GM11168 (cell line): ENCODE measurements at regions not wholly inside any gene's neighbourhood (a gene's known extent, or its start where the extent isn't known, plus 50 kb on each side); places are given as distances from the start of the nearest gene placed in this dataset.
"Not testable (repeated sequence)": the region's sequence is repeated elsewhere in the genome, so short reads cannot be mapped to it uniquely, and the experiment has no call there.

Experiments
- in situ Hi-C: fragments of 300-500 bp; cut with MboI; formaldehyde crosslinking; loops from one replicate; pipeline ENCODE4 v1.12.0; 2022; ENCODE audit warnings: low sequenced_read_pairs; ENCODE audit not compliant: unreplicated experiment

DNA sequence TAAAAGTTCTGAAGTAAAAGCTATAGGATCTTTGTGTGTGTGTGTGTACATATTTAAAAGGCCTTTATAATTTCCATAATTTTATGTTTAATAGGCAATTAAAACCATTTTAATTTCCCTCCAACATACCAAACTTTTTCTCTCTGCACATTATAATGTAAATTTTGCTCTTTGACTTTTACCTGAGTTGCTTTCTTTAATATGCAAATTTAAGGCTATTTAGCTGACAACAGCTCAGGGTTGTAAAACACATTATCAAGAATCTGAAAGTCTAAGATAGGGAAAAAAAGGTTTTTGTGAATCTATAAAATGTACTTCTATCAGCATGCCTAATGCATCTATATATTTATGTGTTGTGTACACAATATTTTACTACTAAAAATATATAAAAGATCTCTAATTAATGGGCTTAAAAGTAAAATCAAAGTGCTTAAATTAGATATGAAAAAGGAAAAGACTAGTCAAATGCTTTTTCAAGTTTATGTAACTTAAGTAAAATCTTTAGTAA is 239.6 kb upstream of the RAI14 start:
- in situ Hi-C loops, result no loop called here

DNA sequence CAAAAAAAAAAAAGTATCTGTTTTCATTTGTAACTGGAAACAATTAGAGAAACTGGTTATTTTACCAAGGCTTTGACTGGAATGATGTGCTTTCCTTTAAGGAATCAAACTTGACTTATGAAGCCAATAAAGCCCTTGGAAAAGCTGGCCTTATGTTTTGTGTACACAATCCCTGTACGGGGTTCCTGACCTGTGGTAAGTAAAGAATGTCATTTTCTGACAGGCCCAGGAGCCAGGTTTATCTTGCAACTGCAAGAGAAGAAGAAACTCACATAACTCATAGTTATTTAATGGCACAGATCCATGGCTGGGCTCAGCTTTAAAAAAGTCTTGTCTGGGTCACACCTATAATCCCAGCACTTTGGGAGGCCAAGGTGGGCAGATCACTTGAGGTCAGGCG is 235.9 kb upstream of the RAI14 start:
- in situ Hi-C loops, result not testable (repeated sequence)

DNA sequence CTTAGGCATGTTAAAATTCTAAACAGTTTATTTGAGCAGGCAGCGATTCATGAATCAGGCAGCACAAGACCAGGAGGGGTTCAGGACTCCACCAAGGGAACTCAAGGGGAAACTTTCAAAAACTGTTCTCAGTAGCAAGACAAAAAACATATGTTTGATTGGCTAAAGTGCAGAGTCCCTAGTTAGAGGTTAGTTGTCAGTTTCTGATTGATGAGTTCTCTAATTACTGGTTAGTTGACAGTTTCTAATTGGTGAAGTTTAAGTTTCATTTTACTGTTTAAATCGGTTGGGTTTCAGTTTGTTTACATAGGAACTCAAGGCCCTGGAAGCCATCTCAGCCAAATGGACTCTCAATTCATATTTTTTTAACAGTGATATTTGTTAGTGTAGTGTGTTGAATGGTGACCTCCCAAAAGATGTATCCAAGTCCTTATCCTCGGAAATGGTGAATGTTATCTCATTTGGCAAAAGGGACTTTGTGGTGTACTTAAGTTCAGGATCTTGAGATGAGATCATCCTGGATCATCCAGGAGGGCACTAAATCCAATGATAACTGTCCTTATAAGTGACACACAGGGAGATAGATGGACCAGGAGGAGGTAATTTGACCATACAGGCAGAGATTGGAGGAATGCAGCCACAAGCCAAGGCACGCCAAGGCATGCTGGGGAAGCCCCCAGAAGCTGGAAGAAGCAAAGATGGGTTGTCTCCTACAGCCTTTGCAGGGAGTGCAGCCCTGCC is 219.2 kb upstream of the RAI14 start:
- in situ Hi-C loops, result no loop called here

DNA sequence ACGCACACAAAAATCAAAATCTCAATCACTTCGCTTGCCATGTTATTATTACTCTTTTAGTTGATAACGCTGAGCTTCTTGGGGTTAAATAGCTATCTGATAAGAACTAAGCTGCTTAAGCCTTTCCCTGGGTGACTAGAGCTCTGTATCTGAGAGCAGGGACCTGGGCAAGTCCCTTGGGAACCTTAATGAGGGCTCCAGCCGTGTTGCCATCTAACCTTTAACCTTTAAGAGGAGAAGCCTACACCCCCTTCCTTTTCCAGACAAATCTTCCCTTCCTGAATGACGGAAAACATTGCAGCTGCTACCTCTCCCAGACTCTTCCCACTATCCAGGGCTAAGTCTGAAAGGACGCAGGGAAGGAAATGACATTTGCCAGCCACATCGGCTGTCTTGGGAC is 216.5 kb upstream of the RAI14 start:
- in situ Hi-C loops, result no loop called here

DNA sequence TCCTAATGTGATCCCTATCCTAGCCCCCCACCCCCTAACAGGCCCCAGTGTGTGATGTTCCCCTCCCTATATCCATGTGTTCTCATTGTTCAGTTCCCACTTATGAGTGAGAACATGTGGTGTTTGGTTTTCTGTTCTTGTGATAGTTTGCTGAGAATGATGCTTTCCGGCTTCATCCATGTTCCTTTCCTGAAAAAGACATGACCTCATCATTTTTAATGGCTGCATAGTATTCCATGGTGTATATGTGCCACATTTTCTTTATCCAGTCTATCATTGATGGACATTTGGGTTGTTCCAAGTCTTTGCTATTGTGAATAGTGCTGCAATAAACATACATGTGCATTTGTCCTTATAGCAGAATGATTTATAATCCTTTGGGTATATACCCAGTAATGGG is 214.4 kb upstream of the RAI14 start:
- in situ Hi-C loops, result not testable (repeated sequence)

DNA sequence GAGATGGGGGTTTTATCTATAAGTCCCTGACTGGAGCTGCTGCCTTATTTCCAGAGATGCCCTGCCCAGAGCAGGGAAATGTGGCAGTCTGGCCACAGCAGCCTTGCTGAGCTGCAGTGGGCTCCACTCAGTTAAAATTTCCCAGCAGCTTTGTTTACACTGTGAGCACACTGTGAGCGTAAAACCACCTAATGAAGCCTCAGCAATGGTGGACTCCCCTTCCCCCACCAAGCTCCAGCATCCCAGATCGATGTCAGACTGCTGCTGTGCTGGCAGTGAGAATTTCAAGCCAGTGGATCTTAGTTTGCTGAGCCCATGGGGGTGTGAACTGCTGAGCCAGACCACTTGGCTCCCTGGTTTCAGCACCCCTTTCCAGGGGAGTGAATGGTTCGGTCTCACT is 208.7 kb upstream of the RAI14 start:
- in situ Hi-C loops, result no loop called here

DNA sequence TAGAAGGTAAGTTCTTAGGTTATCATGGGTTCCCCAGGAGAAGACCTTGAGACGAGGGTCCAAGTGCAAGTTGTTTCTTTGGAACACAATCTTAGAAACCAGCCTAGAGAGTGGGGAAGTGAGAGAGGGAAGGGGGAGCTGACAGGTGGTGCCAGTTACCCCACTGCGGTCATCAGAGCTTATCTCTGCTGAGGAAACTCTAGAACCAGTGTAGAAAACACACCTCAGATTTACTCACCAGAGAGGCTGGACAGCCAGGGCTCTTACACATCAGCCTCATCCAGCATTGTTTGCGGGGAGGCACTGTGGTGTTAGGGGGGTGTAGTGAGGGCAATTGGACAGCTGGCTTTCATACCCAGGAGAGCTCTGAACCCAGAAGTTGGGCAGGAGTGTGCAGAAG is 206.5 kb upstream of the RAI14 start:
- in situ Hi-C loops, result no loop called here

DNA sequence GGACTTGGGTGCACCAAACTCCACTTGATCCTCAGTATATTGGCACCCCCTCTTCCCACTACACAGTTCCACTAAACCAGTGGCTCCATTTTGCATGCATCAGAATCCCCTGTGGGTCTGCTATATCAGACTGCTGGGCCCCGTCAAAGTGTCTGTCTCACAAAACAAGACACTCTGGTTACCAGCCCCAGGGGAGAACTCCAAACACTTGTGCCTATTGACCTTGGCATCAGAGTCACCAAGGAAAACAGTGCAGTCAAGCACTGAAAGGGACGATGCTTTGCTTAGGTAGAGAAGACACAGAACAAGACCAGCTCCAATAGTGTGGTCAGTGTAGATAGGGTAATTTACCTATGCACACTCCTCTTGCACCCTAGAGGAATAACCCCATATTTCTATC is 205.8 kb upstream of the RAI14 start:
- in situ Hi-C loops, result no loop called here

DNA sequence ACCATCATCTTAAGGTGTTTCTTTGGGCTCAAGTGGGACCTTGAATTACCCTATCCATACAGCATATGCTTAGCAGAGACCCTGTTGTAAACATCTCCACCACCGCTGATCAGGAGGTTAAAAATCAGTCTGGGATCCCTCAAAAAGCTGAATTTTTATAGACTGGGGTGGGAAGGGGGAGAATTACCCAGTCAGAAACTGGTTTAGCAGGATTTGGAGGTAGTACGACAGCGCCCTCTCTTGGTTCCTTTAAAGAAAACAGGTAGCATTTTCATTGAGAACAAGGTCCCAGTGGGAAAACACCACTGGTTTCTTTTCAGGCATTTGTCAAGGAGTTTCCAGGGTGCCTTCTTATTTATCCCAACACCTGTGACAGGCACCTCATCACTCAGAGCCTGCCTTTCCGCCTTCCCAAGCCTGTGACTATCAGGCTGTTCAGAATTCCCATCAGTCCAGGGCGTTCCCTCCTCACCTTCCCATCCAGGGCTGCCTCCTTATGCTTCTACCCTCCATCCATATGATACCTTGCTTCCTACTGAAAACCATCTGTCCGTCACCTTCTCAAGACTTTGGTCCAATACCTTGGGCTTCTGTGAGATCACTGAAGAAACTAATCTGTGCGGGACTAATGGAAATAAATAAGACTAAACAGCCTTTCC is 203.8 kb upstream of the RAI14 start:
- in situ Hi-C loops, result no loop called here

DNA sequence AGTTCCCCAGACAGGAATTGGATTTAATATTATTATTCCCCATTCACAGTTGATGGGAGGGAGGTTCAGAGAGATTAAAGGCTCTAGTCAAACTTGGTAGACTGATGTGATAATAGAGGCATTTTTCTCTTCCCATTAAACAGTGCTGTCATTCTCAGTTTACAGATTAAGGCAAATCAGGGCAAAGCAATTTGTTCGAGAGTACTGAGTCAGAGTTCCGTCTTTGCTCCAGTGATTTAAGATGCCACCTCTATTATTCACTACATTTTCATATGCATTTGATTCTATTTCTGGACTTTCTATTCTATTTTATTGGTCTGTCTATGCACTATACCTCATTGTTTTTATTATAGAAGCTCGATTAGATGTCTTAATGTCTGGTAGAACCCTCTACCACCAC is 201.0 kb upstream of the RAI14 start:
- in situ Hi-C loops, result no loop called here

DNA sequence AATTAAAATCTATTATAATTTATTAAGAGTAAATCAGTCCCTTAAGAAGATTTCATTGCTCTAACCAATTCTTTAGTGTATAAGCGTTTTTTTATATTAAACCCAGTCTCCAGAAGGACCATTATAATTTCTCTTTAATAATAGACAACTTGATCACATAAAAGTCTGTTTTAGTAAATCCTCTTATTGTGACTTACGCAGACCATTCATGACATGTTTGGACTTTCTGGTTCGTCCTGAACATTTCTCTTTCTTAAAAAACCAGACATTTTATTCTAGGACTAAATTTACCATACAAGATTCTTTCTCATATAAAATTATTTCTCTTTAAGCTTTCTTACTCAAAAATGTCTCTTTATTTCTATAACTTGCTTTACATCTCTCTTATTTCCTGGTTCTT is 196.2 kb upstream of the RAI14 start:
- in situ Hi-C loops, result loop anchor here (10.0 kb wide), 2 partner anchors 265 to 465 kb away; no protein-coding TSS in a partner anchor

DNA sequence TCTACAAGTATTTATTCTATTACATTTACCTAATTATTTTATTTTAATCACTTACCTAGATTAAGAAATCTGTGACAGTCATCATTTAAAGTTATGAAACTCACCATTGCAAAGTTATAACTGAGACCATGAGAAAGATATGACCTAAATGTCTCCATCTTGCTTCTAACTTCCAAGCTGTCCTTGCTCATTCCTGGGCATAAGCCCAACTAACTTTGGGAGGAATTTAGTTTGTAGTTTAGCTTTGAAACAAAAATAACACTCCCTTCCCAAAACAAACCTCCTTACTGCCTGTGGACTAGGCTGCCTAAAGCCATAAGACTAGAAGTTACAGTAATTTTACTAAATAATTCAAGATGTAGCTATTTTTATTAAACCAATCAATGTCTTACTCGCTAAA is 195.6 kb upstream of the RAI14 start:
- in situ Hi-C loops, result loop anchor here (10.0 kb wide), 2 partner anchors 266 to 466 kb away; no protein-coding TSS in a partner anchor

DNA sequence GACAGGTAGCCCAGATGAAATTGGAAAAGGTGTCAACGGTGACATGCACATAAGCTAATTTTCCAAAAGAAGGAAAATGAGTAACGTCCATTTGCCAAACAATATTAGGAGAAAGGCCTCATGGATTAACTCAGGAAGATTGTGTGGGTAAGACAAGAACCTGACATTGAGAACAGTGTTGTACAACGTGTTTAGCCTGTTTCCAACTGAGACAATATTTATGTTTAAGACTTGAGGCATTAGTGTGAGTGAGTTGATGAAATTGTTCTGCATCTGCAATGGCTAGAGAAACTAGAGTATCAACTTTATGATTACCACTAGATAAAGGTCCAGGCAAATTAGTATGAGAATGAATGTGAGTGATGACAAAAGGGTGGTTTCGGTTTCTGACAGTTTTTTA is 191.3 kb upstream of the RAI14 start:
- in situ Hi-C loops, result loop anchor here (10.0 kb wide), 2 partner anchors 270 to 470 kb away; no protein-coding TSS in a partner anchor

DNA sequence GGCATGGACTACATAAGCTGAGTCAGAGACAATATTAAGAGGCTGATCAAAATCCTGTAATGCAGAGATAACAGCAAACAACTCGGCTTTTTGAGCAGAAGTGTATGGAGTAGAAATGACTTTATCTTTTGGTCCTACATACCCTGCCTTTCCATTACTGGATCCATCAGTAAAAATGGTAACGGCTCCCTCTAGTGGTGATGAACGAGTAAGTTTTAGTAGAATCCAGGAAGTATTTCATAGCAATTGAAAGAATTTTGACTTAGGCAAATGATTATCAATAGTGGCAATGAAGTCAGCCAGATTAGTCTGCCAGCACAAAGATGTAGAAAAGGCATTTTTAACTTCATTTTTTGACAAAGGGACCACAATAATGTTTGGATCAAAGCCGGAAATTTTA is 190.8 kb upstream of the RAI14 start:
- in situ Hi-C loops, result loop anchor here (10.0 kb wide), 2 partner anchors 270 to 470 kb away; no protein-coding TSS in a partner anchor

DNA sequence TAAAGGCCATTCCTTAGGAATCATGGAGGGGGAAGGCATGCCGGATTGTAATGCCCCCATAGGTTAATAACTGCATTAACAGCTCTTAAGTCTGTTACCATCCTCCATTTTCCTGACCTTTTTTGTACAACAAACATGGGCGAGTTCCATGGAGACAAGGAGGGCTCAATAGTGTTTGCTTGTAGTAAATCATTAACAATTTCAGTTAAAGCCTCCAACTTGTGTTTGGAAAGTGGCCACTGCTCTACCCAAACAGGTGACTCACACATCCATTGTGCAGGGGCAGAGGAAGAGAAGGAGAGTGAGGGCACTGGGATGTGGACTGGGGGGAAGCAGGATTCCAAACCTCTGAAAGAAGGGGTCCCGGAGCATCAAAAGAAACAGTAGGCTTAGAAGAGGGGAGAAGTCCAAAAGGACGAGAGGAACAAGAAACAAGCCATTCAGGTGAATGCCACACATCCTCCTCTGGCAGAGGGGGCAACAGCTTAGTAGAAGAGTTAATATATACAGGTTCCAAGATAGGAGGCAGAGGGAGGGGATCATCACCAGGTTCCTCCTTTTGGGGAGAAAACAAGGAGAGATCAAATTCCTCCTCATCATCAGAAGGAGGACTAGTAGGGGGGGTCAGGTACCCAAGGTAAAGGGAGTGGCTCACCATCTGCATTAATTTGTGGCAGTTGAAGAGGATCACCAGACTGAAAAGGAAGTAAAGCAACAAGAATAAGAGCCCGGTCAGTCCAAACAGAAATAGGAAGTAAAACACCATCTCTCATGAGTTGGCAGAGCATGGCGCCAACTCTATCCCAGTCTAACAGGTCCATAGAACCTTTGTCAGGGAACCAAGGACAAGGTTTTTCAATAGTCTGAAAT is 189.4 kb upstream of the RAI14 start:
- in situ Hi-C loops, result loop anchor here (10.0 kb wide), 2 partner anchors 272 to 472 kb away; no protein-coding TSS in a partner anchor

DNA sequence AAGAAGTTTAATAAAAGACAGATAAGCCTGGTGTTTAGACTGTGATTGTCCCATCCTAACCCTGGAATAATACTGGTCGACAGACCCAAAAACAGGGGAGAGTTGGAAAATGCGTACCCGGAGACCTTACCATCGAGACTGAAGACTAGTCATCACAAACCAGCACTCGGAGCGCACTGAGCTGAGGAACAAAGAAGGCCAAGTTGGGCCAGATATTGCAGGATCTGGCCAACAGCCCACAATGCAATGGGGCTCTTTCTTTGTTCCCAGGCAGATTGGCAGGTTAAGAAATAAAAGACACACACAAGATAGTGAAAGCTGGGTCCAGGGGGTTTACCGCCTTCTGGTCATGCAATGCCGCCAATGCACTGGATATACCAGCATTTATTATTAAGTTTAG is 188.7 kb upstream of the RAI14 start:
- in situ Hi-C loops, result loop anchor here (10.0 kb wide), 2 partner anchors 273 to 473 kb away; no protein-coding TSS in a partner anchor

DNA sequence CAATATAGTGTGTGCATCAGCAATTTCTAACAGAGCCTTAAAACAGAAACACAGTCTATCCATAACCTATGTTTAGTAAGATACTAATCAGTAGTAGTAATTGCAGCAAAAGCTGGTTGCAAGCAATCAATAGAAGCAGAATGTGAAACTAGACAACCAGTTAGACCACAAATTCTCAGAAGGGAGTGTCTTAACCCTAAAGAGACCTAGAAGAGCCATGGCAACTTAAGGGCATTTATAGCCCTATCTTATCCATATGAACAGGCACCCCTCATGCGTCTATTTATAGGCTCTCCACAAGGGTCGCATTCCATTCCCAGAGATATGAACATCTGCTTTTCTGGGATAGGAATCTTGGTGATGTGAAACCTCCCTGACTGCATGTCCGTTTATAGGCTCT is 188.1 kb upstream of the RAI14 start:
- in situ Hi-C loops, result loop anchor here (10.0 kb wide), 2 partner anchors 273 to 473 kb away; no protein-coding TSS in a partner anchor

DNA sequence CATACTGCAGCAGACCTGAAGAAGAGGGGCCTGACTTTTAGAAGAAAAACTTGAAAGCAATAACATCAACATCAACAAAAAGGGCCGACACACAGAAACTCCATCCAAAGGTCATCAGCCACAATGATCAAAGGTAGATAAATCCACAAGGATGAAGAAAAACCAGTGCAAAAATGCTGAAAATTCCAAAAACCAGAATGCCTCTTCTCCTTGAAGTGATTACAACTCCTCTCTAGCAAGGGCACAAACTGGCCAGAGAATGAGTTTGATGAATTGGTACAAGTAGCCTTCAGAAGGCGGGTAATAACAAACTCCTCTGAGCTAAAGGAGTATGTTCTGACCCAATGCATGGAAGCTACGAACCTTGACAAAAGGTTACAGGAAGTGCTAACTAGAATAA is 186.2 kb upstream of the RAI14 start:
- in situ Hi-C loops, result loop anchor here (10.0 kb wide), 2 partner anchors 275 to 475 kb away; no protein-coding TSS in a partner anchor

DNA sequence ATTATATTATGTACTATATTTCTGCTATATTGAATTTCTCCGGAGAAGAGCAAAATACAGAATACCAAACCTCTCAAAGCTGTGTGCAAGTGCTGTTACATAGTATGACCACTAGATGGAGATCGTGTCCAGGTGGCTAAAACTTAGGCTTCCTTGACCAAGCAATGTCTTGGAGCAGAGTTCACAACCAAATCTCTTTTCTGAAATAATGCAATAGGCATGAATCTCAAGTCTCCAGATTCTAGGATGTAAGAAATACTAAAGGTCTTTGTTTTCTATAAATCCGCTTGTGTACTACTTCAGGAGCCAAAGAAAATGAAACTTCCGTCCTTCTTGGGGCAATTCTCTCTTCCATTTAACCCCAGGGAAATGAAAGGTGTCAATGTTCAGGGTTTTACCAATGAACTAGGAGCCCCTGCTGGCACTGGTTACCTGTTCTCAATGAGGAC is 181.5 kb upstream of the RAI14 start:
- in situ Hi-C loops, result no loop called here

DNA sequence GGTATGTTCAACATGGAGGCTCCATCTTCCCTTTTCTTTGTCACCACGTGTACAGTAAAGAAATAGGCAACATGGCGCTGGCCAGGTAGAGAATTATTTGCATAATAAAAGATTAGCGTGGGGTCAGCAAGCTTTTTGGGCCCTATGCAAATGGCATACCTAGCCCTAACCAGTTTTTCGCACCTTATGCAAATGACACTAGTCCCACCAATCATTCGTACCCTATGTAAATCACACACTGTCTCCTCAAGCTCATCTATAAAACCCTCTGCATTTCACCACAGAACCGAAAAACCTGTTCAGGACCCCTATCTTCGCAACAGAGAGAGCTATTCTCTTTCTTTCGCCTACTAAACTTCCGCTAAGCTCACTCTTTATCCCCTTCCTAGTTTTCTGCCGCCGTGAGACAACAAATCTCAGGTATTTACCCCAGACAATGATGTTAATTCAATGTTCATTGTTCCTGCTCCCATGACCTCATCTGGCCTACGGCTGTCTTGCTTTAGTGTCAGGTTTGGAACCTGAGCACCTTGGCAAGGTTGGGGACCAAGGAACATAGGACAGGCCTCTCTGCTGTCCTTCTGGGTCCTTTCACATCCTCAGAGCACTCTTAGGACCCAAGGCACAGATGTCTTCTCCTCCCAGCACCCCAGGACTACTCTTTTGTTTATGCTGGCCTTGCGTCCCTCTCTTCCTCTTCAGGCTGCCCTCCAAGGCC is 180.7 kb upstream of the RAI14 start:
- in situ Hi-C loops, result no loop called here
